ENCODE measurements at regions not wholly inside any gene's neighbourhood (a gene's known extent, or its start where the extent isn't known, plus 50 kb on each side); places are given as distances from the start of the nearest gene placed in this dataset.

DNA sequence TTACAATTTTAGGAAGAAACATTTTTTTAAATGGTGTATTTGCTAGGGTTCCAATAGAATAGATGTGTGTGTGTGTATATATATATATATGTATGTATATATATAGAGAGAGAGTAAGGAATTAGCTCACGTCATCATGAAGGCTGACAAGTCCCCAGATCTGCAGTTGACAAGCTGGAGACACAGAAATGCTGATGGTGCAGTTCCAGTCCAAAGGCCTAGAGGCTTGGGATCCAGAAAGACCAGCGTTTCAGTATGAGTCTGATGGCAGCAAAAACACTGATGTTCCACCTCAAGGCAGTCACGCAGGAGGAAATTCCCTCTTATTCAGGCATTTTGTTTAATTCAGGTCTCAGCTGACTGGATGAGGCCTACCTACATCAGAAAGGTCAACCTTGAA, 386.8 kb downstream of the PTH2R start:
- no peaks in the 10 kb centered on the region for H3K9me3 Mint-ChIP-seq (ENCODE audit: insufficient read depth)
- ChIA-PET CTCF (no interaction called here), POLR2A (no interaction called here)
- ATAC-seq (ENCODE audit: low read depth) (no peak), DNase-seq (no peak)
- H3K9me3 ChIP-seq (ENCODE audit: control extremely low read depth in 1 of 3, control insufficient read depth in 2 of 3, insufficient read depth in 1 of 3, low read length in 2 of 3), result no peaks in the 10 kb centered on the region
- H3K36me3 ChIP-seq (replicated peaks in 1 of 2; ENCODE audit: control extremely low read depth in 1 of 2, control insufficient read depth in 1 of 2, extremely low read depth in 1 of 2, insufficient read depth in 2 of 2, low read length in 1 of 2), result no peaks in the 10 kb centered on the region
- no peaks in the 10 kb centered on the region for H3K4me1 ChIP-seq (ENCODE audit: control insufficient read depth in 2 of 2, insufficient read depth in 2 of 2, low read length in 2 of 2)
- no peak overlapping the region for H3K4me3 Mint-ChIP-seq
- H4K20me1 ChIP-seq (ENCODE audit: control insufficient read depth, insufficient read depth, low read length, poor library complexity, severe bottlenecking), result no peaks in the 10 kb centered on the region
- H3K4me3 ChIP-seq (ENCODE audit: control extremely low read depth in 1 of 5, extremely low read depth in 1 of 5, insufficient read depth in 1 of 5, low read depth in 2 of 5, low read length in 4 of 5), result no peak overlapping the region
- H3K27ac Mint-ChIP-seq, result no peak overlapping the region
- no peaks in the 10 kb centered on the region for H3K27me3 ChIP-seq (replicated peaks in 1 of 4; ENCODE audit: control extremely low read depth in 1 of 4, control insufficient read depth in 3 of 4, insufficient read depth in 4 of 4, low read length in 3 of 4)
- H3K4me2 ChIP-seq (replicated peaks; ENCODE audit: low read depth, low read length, poor library complexity, severe bottlenecking), result no peak overlapping the region
- no peaks in the 10 kb centered on the region for H3K79me2 ChIP-seq (ENCODE audit: control insufficient read depth, insufficient read depth, low read length)
- no peak for TF ChIP-seq EZH2 (IDR thresholded peaks at IDR 0.05; ENCODE audit: borderline replicate concordance, insufficient read depth, low read depth, low read length, poor library complexity, severe bottlenecking)
- TF ChIP-seq, protein P1, sequence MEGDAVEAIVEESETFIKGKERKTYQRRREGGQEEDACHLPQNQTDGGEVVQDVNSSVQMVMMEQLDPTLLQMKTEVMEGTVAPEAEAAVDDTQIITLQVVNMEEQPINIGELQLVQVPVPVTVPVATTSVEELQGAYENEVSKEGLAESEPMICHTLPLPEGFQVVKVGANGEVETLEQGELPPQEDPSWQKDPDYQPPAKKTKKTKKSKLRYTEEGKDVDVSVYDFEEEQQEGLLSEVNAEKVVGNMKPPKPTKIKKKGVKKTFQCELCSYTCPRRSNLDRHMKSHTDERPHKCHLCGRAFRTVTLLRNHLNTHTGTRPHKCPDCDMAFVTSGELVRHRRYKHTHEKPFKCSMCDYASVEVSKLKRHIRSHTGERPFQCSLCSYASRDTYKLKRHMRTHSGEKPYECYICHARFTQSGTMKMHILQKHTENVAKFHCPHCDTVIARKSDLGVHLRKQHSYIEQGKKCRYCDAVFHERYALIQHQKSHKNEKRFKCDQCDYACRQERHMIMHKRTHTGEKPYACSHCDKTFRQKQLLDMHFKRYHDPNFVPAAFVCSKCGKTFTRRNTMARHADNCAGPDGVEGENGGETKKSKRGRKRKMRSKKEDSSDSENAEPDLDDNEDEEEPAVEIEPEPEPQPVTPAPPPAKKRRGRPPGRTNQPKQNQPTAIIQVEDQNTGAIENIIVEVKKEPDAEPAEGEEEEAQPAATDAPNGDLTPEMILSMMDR (IDR thresholded peaks at IDR 0.05), result no peak
- 79% methylated on average over 3 of the region's 3 CpGs for whole genome bisulfite sequencing (ENCODE audit: insufficient coverage)
- H3K9ac ChIP-seq (ENCODE audit: low read length), result no peak overlapping the region
- no peak overlapping the region for H3K27ac ChIP-seq (ENCODE audit: low read length in 2 of 2)
- intact Hi-C loops (cut with micrococcal nuclease), result no loop called here
- H3K4me1 Mint-ChIP-seq, result no peaks in the 10 kb centered on the region
- no peaks in the 10 kb centered on the region for H3K27me3 Mint-ChIP-seq
- no peak overlapping the region for H2AFZ ChIP-seq (ENCODE audit: insufficient read depth, low read depth, low read length, poor library complexity, severe bottlenecking)

DNA sequence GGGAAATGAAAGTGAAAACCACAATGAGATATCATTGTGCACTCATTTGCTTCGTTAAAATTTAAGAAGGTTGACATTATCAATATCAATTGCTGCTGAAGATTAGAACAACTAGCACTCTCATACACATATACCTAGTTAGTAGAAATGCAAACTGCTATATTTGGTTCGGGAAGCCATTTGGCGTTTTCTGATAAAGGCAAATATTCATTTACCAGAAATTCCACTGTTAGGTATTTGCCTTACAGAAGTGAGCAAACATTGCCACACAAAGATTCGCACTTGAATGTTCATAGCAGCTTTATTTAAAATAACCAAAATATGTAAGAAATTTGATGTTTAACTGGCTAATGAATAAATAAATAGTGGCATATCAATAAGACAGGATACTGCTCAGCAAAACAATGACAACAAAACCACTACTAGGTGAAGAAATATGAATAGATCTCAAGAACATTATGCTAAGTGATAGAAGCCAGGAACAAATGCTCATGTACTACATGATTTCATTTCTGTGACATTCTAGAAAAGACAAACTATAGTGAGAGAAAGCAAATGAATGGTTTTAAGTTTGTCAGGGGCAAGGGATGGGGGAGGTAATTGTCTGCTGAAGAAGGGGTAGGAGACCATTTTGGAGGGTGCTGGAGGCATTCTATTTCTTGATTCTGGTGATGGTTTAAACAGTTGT, 387.8 kb downstream of the PTH2R start:
- no peaks in the 10 kb centered on the region for H3K36me3 ChIP-seq (replicated peaks in 1 of 2; ENCODE audit: control extremely low read depth in 1 of 2, control insufficient read depth in 1 of 2, extremely low read depth in 1 of 2, insufficient read depth in 2 of 2, low read length in 1 of 2)
- ATAC-seq (ENCODE audit: low read depth) (no peak), DNase-seq (no peak)
- Mint-ChIP-seq H3K27me3 (no peaks in the 10 kb centered on the region), H3K4me1 (no peaks in the 10 kb centered on the region), H3K4me3 (no peak overlapping the region), H3K9me3 (ENCODE audit: insufficient read depth) (no peaks in the 10 kb centered on the region), H3K27ac (no peak overlapping the region)
- H4K20me1 ChIP-seq (ENCODE audit: control insufficient read depth, insufficient read depth, low read length, poor library complexity, severe bottlenecking), result no peaks in the 10 kb centered on the region
- H3K9me3 ChIP-seq (ENCODE audit: control extremely low read depth in 1 of 3, control insufficient read depth in 2 of 3, insufficient read depth in 1 of 3, low read length in 2 of 3), result no peaks in the 10 kb centered on the region
- H3K27ac ChIP-seq (ENCODE audit: low read length in 2 of 2), result no peak overlapping the region
- H2AFZ ChIP-seq (ENCODE audit: insufficient read depth, low read depth, low read length, poor library complexity, severe bottlenecking), result no peak overlapping the region
- no peak overlapping the region for H3K4me3 ChIP-seq (ENCODE audit: control extremely low read depth in 1 of 5, extremely low read depth in 1 of 5, insufficient read depth in 1 of 5, low read depth in 2 of 5, low read length in 4 of 5)
- H3K27me3 ChIP-seq (replicated peaks in 1 of 4; ENCODE audit: control extremely low read depth in 1 of 4, control insufficient read depth in 3 of 4, insufficient read depth in 4 of 4, low read length in 3 of 4), result no peaks in the 10 kb centered on the region
- no peaks in the 10 kb centered on the region for H3K79me2 ChIP-seq (ENCODE audit: control insufficient read depth, insufficient read depth, low read length)
- TF ChIP-seq EZH2 (IDR thresholded peaks at IDR 0.05; ENCODE audit: borderline replicate concordance, insufficient read depth, low read depth, low read length, poor library complexity, severe bottlenecking), result no peak
- TF ChIP-seq, protein P1 (IDR thresholded peaks at IDR 0.05), result no peak
- H3K9ac ChIP-seq (ENCODE audit: low read length), result no peak overlapping the region
- CTCF ChIA-PET, result no interaction called here
- no peaks in the 10 kb centered on the region for H3K4me1 ChIP-seq (ENCODE audit: control insufficient read depth in 2 of 2, insufficient read depth in 2 of 2, low read length in 2 of 2)
- POLR2A ChIA-PET, result no interaction called here
- H3K4me2 ChIP-seq (replicated peaks; ENCODE audit: low read depth, low read length, poor library complexity, severe bottlenecking), result no peak overlapping the region
- no CpG with 5 or more reads among the region's 4 CpGs for WGBS (ENCODE audit: insufficient coverage)
- intact Hi-C loops (cut with micrococcal nuclease), result no loop called here
